ENCODE measurements at regions not wholly inside any gene's neighbourhood (a gene's known extent, or its start where the extent isn't known, plus 50 kb on each side); places are given as distances from the start of the nearest gene placed in this dataset.

DNA sequence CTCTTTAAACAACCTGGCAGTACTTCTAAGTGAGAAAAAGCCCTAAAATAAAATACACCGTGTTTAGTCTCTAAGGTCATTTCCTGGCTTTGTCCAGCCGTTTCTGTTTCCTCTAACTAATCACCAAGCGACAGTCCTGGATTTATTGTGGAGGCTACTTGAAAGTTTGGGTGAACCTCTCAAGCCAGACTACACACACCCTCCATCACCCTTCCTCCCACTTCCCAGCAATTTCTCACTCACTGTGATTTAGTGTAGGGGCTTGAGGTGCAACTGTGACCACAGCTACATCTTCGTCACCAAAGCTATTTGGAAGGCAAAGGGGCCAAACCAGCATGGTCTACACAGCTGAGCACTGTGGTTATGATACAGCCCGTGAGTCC, 240.0 kb upstream of the SLC24A2 start:
- ATAC-seq (ENCODE audit: low read depth) (no peak), DNase-seq (no peak)
- POLR2A ChIA-PET (ENCODE audit: unreplicated experiment), result no interaction called here
- Histone ChIP-seq H3K27ac (ENCODE audit: insufficient read depth, low read length) (no peak overlapping the region), H3K4ac (ENCODE audit: low read depth, low read length) (no peak overlapping the region), H4K20me1 (ENCODE audit: insufficient read depth, low read length) (no peaks in the 10 kb centered on the region), H4K8ac (ENCODE audit: low read depth in 2 of 2, low read length in 2 of 2) (no peak overlapping the region), H3K9ac (ENCODE audit: low read depth, low read length) (no peak overlapping the region), H2BK15ac (ENCODE audit: low read depth, low read length) (no peak overlapping the region), H2BK5ac (ENCODE audit: low read depth, low read length, poor library complexity, severe bottlenecking) (no peak overlapping the region), H3K4me1 (ENCODE audit: control insufficient read depth, insufficient read depth, low read length) (no peaks in the 10 kb centered on the region; the same call in 1 of the 2 replicates), H3K4me3 (ENCODE audit: insufficient read depth, low read depth, low read length) (no peak overlapping the region), H3K36me3 (ENCODE audit: control insufficient read depth, insufficient read depth, low read length) (no peaks in the 10 kb centered on the region), H3K56ac (ENCODE audit: extremely low read depth, insufficient read depth, low read length) (no peak overlapping the region), H2AK9ac (replicated peaks; ENCODE audit: low read depth, low read length, poor library complexity) (no peak overlapping the region), H4K91ac (ENCODE audit: insufficient read depth, low read depth, low read length) (no peak overlapping the region), H2BK20ac (ENCODE audit: low read depth, low read length) (no peak overlapping the region), H3K4me2 (ENCODE audit: low read depth, low read length) (no peak overlapping the region), H2BK120ac (ENCODE audit: low read depth, low read length) (no peak overlapping the region), H3K79me1 (ENCODE audit: low read depth in 1 of 2, low read length in 2 of 2) (no peaks in the 10 kb centered on the region), H3K18ac (ENCODE audit: low read depth, low read length) (no peak overlapping the region), H3K14ac (replicated peaks; ENCODE audit: low read depth, low read length) (no peak overlapping the region), H4K5ac (ENCODE audit: low read depth, low read length) (no peak overlapping the region), H3K9me1 (ENCODE audit: insufficient read depth, low read length) (no peaks in the 10 kb centered on the region), H3K23ac (ENCODE audit: low read depth, low read length) (no peak overlapping the region), H2AFZ (replicated peaks; ENCODE audit: low read length, poor library complexity) (no peak overlapping the region), H3K27me3 (ENCODE audit: control insufficient read depth, insufficient read depth, low read length) (peaks cover 6% of the 10 kb centered on the region; the same call in 1 of the 2 replicates), H2AK5ac (ENCODE audit: low read depth, low read length) (no peak overlapping the region), H3K9me3 (ENCODE audit: control insufficient read depth, insufficient read depth, low read length) (no peaks in the 10 kb centered on the region)
- BruUV-seq (replicated peaks), result no TSS peak
- TF ChIP-seq CHD1 (IDR thresholded peaks at IDR 0.05; ENCODE audit: low read depth, low read length) (no peak), USF2 (IDR thresholded peaks at IDR 0.05; ENCODE audit: low read depth, low read length) (no peak), MAZ (IDR thresholded peaks at IDR 0.05; ENCODE audit: borderline replicate concordance, low read depth, low read length) (no peak)
- WGBS, 2 experiments (ENCODE audit: extremely low coverage in 2 of 2, insufficient read length in 1 of 2), result 50% methylated on average over 2 of the region's 5 CpGs; no CpG with 5 or more reads in 1 of the 2 experiments
- dilution Hi-C loops (cut with HindIII; ENCODE audit: low sequenced_read_pairs, unreplicated experiment) (no loop called here), intact Hi-C loops (cut with micrococcal nuclease) (no loop called here), in situ Hi-C loops (cut with MboI; ENCODE audit: low sequenced_read_pairs) (no loop called here)
- CTCF ChIA-PET, result no interaction called here
